ENCODE measurements at regions not wholly inside any gene's neighbourhood (a gene's known extent, or its start where the extent isn't known, plus 50 kb on each side); places are given as distances from the start of the nearest gene placed in this dataset.

- peaks cover 2% of the 10 kb centered on the region for H3K9me3 ChIP-seq (ENCODE audit: control insufficient read depth, low read depth, low read length)
- DNase-seq (ENCODE audit: low read depth, low spot score) = no peak
Observed at GRCh38 chr6:167658106-167658505, 168.6 kb upstream of the AFDN start.

GRCh38 chr6:167659046-167659445 is 167.7 kb upstream of the AFDN start:
- Histone ChIP-seq H3K27me3 (ENCODE audit: control insufficient read depth, extremely low read depth, insufficient read depth, low read length) (no peaks in the 10 kb centered on the region), H3K4me3 (ENCODE audit: control insufficient read depth in 2 of 3, extremely low read depth in 1 of 3, insufficient read depth in 2 of 3, low read depth in 1 of 3, low read length in 3 of 3) (no peak overlapping the region), H3K9me1 (ENCODE audit: control insufficient read depth, extremely low read depth, insufficient read depth, low read length) (no peaks in the 10 kb centered on the region), H3K79me2 (ENCODE audit: control insufficient read depth, insufficient read depth, low read length) (no peaks in the 10 kb centered on the region), H3K36me3 (ENCODE audit: control insufficient read depth in 2 of 2, extremely low read depth in 1 of 2, insufficient read depth in 2 of 2, low read length in 2 of 2) (no peaks in the 10 kb centered on the region), H3K27ac (ENCODE audit: control insufficient read depth, insufficient read depth, low read length) (no peak overlapping the region), H4K20me1 (ENCODE audit: control insufficient read depth, extremely low read depth, insufficient read depth, low read length) (no peaks in the 10 kb centered on the region), H2AFZ (ENCODE audit: control insufficient read depth, low read length) (no peak overlapping the region), H3K9ac (ENCODE audit: control insufficient read depth, extremely low read depth, insufficient read depth, low read length) (no peak overlapping the region), H3K9me3 (ENCODE audit: control insufficient read depth, low read depth, low read length) (peaks cover 2% of the 10 kb centered on the region), H3K4me2 (ENCODE audit: control insufficient read depth, extremely low read depth, insufficient read depth, low read depth, low read length) (no peak overlapping the region), H3K4me1 (ENCODE audit: control insufficient read depth, extremely low read depth, insufficient read depth, low read length) (no peaks in the 10 kb centered on the region)
- no peak for DNase-seq (ENCODE audit: low read depth, low spot score)
- dilution Hi-C loops (cut with MboI; ENCODE audit: extremely low pct_ligation_motif_present, low sequenced_read_pairs) = no loop called here
- no peak for FAIRE-seq
- TF ChIP-seq EZH2 (IDR thresholded peaks at IDR 0.05; ENCODE audit: low read length) = no peak
- TF ChIP-seq, protein P1, sequence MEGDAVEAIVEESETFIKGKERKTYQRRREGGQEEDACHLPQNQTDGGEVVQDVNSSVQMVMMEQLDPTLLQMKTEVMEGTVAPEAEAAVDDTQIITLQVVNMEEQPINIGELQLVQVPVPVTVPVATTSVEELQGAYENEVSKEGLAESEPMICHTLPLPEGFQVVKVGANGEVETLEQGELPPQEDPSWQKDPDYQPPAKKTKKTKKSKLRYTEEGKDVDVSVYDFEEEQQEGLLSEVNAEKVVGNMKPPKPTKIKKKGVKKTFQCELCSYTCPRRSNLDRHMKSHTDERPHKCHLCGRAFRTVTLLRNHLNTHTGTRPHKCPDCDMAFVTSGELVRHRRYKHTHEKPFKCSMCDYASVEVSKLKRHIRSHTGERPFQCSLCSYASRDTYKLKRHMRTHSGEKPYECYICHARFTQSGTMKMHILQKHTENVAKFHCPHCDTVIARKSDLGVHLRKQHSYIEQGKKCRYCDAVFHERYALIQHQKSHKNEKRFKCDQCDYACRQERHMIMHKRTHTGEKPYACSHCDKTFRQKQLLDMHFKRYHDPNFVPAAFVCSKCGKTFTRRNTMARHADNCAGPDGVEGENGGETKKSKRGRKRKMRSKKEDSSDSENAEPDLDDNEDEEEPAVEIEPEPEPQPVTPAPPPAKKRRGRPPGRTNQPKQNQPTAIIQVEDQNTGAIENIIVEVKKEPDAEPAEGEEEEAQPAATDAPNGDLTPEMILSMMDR (optimal IDR thresholded peaks at IDR 0.05 in 1 of 3, IDR thresholded peaks at IDR 0.05 in 1 of 3, conservative IDR thresholded peaks at IDR 0.05 in 1 of 3; ENCODE audit: extremely low read depth in 1 of 3, insufficient read depth in 2 of 3, low read length in 3 of 3) = no peak

More at GRCh38 chr6:167658106-167658505, 168.6 kb upstream of the AFDN start:
- Histone ChIP-seq H3K4me2 (ENCODE audit: control insufficient read depth, extremely low read depth, insufficient read depth, low read depth, low read length) (no peak overlapping the region), H3K79me2 (ENCODE audit: control insufficient read depth, insufficient read depth, low read length) (no peaks in the 10 kb centered on the region), H3K27me3 (ENCODE audit: control insufficient read depth, extremely low read depth, insufficient read depth, low read length) (no peaks in the 10 kb centered on the region), H3K9me1 (ENCODE audit: control insufficient read depth, extremely low read depth, insufficient read depth, low read length) (no peaks in the 10 kb centered on the region), H2AFZ (ENCODE audit: control insufficient read depth, low read length) (no peak overlapping the region), H4K20me1 (ENCODE audit: control insufficient read depth, extremely low read depth, insufficient read depth, low read length) (no peaks in the 10 kb centered on the region), H3K36me3 (ENCODE audit: control insufficient read depth in 2 of 2, extremely low read depth in 1 of 2, insufficient read depth in 2 of 2, low read length in 2 of 2) (no peaks in the 10 kb centered on the region), H3K4me3 (ENCODE audit: control insufficient read depth in 2 of 3, extremely low read depth in 1 of 3, insufficient read depth in 2 of 3, low read depth in 1 of 3, low read length in 3 of 3) (no peak overlapping the region), H3K4me1 (ENCODE audit: control insufficient read depth, extremely low read depth, insufficient read depth, low read length) (no peaks in the 10 kb centered on the region), H3K9ac (ENCODE audit: control insufficient read depth, extremely low read depth, insufficient read depth, low read length) (no peak overlapping the region), H3K27ac (ENCODE audit: control insufficient read depth, insufficient read depth, low read length) (no peak overlapping the region)
- TF ChIP-seq EZH2 (IDR thresholded peaks at IDR 0.05; ENCODE audit: low read length) = no peak
- TF ChIP-seq, protein P1 (optimal IDR thresholded peaks at IDR 0.05 in 1 of 3, IDR thresholded peaks at IDR 0.05 in 1 of 3, conservative IDR thresholded peaks at IDR 0.05 in 1 of 3; ENCODE audit: extremely low read depth in 1 of 3, insufficient read depth in 2 of 3, low read length in 3 of 3) = no peak
- dilution Hi-C loops (cut with MboI; ENCODE audit: extremely low pct_ligation_motif_present, low sequenced_read_pairs) = no loop called here
- no peak for FAIRE-seq

Measured in keratinocyte (primary cell).